HG02852 (cell line): ENCODE measurements at regions not wholly inside any gene's neighbourhood (a gene's known extent, or its start where the extent isn't known, plus 50 kb on each side); places are given as distances from the start of the nearest gene placed in this dataset.
"Not testable (repeated sequence)": the region's sequence is repeated elsewhere in the genome, so short reads cannot be mapped to it uniquely, and the experiment has no call there.

Experiments used
- ATAC-seq: cut with Tn5 transposase; IDR thresholded peaks from one replicate; pipeline ENCODE4 v1.9.1; 2021; ENCODE audit warnings: mild to moderate bottlenecking, moderate library complexity; ENCODE audit not compliant: unreplicated experiment

GRCh38 chr10:22467393-22467792 lies 122.1 kb downstream of the SPAG6 start:
- ATAC-seq = not testable (repeated sequence)

DNA sequence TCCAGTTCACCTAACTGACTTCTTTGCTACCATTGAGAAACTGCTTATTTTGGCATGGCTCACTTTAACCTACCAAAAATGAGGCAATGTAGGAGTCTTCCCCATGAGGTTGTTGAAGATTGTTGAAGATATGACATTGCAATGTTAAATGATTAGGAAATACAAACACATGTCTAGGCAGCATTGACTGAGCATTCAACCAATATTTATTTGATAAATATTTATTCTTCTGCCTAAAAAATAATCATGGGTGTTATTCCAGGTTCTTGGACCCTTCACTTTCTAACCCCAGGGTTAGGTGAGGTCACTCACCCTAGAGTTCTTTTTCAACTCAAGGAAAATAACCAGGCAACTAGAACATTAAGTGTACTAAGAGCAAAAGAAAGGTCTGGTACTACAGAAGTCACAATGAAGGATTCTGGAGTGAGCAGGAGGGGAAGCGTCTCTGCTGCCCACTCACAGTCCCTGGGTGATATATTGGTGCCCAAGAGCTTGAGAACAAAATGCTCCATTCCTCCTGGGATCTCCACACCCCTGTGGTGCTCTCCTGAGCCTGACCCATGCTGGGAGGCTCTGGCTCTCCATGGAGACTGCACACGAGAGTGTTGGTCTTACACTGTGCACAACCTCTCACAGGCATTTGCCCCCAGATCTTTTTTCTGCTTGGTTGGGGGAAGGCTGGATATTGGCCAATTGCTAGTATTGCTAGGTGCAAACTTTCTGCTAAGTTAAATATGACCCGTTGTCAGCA lies 123.4 kb downstream of the SPAG6 start:
- ATAC-seq = no peak

DNA sequence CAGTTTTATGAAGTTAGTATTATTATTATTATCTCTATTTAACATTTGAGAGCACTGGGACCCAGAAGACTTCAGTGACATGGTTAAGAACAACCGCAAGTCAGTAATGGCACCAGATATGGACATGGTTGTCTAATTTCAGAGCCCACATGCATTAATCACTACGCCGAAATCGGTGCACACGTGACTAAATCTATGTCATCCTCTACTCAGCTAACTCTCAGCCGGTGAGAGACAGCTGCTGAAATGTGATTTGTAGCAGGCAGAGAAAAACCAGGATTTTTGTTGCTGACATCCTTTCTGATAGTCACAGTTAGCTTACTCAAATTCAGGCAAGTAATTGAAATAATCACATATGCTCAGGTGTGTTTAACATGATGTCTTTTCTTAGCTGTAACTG lies 127.7 kb downstream of the SPAG6 start:
- no peak for ATAC-seq

- no peak for ATAC-seq
Measured at GRCh38 chr10:22473459-22473858, 128.2 kb downstream of the SPAG6 start.

DNA sequence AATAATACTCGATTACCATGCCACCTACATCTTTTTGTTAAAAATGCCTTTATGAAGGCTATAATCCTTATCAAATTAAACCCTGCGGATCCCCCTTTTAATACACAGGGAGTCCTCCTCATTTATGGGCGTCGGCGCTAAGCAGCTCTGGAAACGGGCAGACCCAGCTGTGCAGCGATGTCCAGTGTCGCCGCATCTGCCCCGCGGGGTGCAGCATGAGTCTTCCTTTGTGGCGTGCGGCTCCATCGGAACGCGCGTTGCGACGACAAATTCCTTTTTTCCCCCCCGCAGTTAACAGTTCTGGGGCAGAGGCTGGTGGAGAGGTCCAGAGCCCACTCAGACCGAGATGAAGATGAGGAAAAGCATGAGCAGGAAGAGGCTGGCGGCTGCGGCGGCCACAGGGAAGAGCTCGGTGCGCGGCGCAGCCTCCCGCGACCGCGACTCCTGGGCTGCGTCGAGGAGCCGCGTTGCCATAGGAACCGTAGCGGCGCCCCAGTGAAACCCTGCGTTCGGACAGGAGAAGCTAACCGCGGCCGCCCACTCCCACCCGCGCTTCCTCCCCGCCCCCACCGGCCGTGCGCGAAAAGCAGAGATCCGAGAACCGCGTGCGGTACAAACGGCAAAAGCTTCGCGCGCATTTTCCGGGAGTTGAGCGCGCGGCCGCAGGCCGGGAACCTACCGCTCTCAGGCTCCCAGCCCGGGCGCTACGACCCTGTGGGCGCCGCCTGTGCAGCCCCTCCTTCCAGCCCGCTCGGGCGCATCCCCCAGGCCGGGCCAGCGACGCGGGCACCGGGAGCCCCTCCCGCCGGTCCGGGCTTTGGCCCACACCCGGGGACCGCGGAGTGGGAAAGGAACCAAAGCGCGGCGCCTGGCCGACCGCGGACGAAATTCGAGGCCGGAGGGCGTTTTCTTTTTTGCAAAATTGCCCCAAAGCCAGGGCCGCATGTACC lies 130.6 kb downstream of the SPAG6 start:
- peak; percentile 43 for ATAC-seq

DNA sequence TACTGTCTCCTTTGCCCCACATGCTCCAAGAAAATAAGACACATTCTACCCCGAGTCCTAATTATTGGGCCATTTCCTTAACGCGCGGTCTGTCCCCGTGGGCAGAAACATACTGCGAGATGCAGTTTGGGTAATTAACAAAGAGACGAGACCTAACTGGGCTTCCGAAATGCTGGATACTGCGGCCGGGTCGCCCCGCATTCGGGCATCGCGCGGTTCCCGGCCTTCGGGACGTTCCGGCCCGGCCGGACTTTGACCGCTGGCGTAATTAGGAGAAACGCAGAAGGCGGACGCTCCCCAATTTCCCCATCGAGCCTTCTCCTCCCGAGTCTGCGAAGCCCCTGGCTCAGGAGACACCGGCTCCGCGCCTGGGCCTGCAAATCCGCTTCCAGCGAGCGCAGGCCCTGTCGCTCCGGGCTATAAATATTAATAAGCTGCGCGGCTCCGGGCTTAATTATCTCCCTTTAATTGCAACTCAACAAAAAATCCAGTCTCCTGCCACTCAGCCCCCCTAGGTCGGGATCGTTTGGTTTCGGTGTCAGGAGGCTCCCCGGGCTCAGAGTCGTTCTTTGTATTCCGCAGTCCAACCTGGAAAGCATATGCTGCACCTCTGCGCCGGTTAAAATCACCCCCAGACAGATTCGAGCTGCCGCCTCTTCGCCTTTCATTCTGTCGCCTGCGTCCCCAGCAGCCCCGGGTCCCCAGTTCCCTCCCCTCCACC lies 131.5 kb downstream of the SPAG6 start:
- no peak for ATAC-seq

DNA sequence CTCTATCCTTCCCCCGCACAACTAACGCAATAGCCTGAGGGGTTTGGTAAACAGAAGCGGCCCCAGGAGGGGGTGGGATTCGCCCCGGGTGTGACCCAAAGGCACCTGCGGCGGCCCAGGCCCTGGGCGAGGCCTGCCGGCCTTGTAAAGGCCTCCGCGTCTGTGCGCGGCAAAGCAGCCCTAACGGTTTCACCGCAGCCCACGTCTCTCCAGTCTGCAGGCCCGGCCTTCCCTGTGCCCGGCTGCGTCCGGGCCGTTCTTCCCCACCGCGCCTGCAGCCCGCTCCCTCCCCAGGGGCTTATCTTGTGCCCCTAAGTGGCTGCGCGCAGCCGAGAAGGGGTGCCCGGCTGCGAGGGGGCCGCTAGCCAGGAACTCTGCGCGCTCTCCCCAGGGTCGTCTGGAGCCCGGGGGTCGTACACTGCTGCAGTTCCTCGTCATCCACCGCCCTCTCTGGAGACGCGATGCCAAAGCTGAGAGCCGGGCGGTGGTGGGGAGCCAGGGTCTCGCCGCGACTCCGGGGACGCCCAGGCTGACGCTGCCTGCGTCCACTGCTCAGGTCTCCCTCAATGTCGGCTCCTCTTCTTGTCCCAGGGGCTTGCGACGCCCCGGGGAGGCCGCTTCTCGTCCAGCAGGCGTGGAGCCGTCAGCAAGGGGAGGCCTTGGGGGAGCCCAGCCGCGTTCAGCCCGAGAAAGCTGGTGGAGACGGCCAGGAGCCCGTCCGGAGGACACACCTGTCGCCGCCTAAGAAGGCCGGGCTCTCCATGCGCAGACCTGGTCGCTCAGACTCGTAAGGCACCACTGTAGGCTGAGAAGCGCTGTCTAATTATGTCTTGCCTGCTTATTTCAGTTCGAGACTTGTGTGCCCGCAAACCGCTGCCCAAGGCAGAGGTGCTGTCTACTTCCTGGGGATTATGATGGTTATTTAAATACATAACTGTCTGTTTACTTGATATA lies 132.3 kb downstream of the SPAG6 start:
- no peak for ATAC-seq

DNA sequence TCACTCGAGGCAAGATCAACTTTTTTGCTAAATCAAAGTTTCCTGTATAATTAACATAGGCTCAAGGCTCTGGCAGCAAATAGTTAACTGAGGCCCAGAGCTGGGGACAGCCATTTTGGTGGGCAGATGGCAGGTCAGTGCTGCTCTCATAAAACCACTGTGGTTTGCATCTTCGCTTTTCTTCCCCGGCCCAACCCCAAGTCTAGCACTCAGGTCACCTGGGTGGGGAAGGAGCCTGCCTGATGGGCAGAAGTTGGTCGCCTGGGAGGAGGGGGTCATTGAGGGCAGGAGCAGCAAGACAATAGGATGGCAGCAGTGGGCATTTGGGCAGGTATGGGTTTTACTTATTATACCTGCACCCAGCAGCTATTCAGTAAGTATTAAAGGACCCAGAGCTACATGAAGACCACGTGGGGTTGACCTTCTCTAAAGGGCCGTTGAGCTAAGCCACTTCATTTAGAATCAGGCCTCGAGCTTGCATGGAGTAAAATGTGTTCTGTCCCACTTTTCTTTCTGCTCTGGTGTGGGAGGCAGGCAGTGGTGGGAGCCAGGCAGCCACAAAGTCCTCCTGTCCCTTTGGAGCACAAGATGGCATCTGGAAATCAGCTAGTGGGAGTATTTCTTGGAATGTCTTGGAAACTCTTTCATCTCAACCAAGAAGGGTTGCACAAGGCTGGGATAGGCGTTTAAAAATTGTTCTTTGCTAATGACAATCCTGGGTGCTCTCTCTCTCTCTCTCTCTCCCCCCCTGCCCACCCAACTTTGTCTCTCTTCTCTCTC lies 133.4 kb downstream of the SPAG6 start:
- ATAC-seq = no peak

DNA sequence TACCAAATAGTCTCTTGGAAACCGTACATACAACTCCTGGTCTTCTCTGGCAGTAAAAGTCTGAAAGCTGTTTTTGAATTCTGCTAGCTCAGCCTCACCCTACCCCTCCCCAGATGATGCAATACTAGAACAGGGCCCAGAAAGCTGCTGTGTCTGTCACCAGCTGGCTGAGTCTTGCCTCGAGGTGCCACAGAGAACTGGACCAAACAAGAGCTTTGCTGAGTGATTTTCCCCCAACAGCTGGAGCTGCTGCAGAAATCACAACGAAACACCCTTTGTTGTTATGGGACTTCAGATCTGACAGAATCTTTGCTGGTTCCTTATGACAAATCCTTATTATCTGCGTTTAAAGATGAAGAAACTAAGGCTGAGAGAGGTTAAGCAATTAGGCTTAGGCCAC lies 134.1 kb downstream of the SPAG6 start:
- no peak for ATAC-seq

- ATAC-seq = no peak
Measured at GRCh38 chr10:22481106-22481505, 135.8 kb downstream of the SPAG6 start.

GRCh38 chr10:22481687-22482539 lies 136.6 kb downstream of the SPAG6 start:
- ATAC-seq = no peak

DNA sequence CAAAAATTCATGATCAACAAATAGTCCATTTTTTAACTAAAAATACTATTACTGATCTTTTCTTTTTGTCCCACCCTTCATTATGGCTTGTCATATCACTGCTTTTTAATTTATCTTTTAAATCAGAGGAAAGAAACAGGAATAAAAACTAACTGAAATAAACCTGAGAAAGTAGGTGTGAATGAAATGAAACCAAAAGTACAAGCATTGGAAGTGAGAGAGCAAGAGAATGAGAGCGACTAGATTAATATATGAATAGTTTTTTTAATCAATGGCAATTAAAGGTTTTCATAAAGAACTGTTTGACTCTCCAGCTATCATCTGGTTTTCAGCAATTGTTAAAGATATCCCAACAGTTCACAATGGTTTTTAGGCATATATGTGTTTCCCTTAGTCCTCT lies 137.8 kb downstream of the SPAG6 start:
- no peak for ATAC-seq
